ENCODE measurements at regions not wholly inside any gene's neighbourhood (a gene's known extent, or its start where the extent isn't known, plus 50 kb on each side); places are given as distances from the start of the nearest gene placed in this dataset.

- TF ChIP-seq CTCF (conservative IDR thresholded peaks at IDR 0.05 in 1 of 2, IDR thresholded peaks at IDR 0.05 in 1 of 2; ENCODE audit: extremely low read depth in 1 of 2, insufficient read depth in 1 of 2, low read depth in 1 of 2, low read length in 2 of 2) (no peak), EZH2 (IDR thresholded peaks at IDR 0.05; ENCODE audit: borderline replicate concordance, low read length) (no peak)
These were observed 483.3 kb downstream of the ZNF536 start for GRCh38 chr19:30855442-30855841.

Data from mammary epithelial cell (primary cell).